RWPE2 (cell line): ENCODE measurements at regions not wholly inside any gene's neighbourhood (a gene's known extent, or its start where the extent isn't known, plus 50 kb on each side); places are given as distances from the start of the nearest gene placed in this dataset.

Source experiments
- ATAC-seq: fragments of 200-7000 bp; cut with Tn5 transposase; 3 replicates; pipeline ENCODE4 v1.9.1; 2021; ENCODE audit warnings: low read depth
- DNase-seq: peaks from one replicate; pipeline ENCODE4 v3.0.0-alpha.2; 2020; ENCODE audit warnings: low spot score
- H3K27ac ChIP-seq: fragments of 450-650 bp; 2 replicates; pipeline ENCODE4 v1.5.1; 2017; ENCODE audit warnings: mild to moderate bottlenecking; ENCODE audit not compliant: poor library complexity, severe bottlenecking
- H3K27me3 ChIP-seq: fragments of 250-450 bp; sonication (Bioruptor Pico); 2 replicates; pipeline ENCODE4 v1.5.1; 2021; ENCODE audit warnings: mild to moderate bottlenecking, moderate library complexity; ENCODE audit not compliant: insufficient read depth, poor library complexity, severe bottlenecking
- H3K36me3 ChIP-seq: fragments of 250-450 bp; sonication (Bioruptor Pico); 2 replicates; pipeline ENCODE4 v1.5.1; 2020; ENCODE audit warnings: low read depth, mild to moderate bottlenecking, moderate library complexity
- H3K4me1 ChIP-seq: fragments of 250-450 bp; sonication (Bioruptor Pico); 2 replicates; pipeline ENCODE4 v1.5.1; 2021; ENCODE audit warnings: mild to moderate bottlenecking, moderate library complexity; ENCODE audit not compliant: insufficient read depth, poor library complexity, severe bottlenecking
- H3K4me3 ChIP-seq: fragments of 250-450 bp; sonication (Bioruptor Pico); 2 replicates; pipeline ENCODE4 v1.5.1; 2021; ENCODE audit warnings: mild to moderate bottlenecking, moderate library complexity; ENCODE audit not compliant: severe bottlenecking
- H3K9me3 ChIP-seq: fragments of 250-450 bp; sonication (Bioruptor Pico); 2 replicates; pipeline ENCODE4 v1.5.1; 2021; ENCODE audit warnings: mild to moderate bottlenecking, moderate library complexity; ENCODE audit not compliant: severe bottlenecking
- TF ChIP-seq, protein P1 (sequence below): fragments of 450-650 bp; IDR thresholded peaks from one replicate; pipeline ENCODE4 v1.5.1; 2017; ENCODE audit warnings: mild to moderate bottlenecking, moderate library complexity; ENCODE audit not compliant: poor library complexity, severe bottlenecking

DNA sequence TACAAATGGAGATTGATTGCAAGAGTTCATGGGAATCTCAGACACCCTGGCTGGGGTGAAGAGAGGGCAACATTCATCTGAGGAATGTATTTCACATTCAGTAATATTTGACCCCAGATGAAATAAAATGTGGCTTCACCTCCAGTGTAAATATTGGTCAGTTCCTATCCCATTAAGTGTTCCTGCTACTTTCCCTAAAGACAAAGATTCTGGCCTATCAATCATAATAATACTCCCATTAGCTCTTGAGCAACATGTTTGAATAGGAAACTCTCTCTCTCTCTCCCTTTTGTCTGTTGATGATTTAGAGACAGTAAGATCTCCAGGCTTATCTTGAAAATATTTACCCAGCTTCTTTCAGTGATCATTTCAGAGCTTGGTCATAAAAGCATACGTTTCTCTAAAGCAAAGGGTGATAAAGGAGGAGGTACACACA lies 70.1 kb downstream of the KCNJ2 start:
- ATAC-seq (peak; percentile 88), DNase-seq (no peak)
- TF ChIP-seq, protein P1, sequence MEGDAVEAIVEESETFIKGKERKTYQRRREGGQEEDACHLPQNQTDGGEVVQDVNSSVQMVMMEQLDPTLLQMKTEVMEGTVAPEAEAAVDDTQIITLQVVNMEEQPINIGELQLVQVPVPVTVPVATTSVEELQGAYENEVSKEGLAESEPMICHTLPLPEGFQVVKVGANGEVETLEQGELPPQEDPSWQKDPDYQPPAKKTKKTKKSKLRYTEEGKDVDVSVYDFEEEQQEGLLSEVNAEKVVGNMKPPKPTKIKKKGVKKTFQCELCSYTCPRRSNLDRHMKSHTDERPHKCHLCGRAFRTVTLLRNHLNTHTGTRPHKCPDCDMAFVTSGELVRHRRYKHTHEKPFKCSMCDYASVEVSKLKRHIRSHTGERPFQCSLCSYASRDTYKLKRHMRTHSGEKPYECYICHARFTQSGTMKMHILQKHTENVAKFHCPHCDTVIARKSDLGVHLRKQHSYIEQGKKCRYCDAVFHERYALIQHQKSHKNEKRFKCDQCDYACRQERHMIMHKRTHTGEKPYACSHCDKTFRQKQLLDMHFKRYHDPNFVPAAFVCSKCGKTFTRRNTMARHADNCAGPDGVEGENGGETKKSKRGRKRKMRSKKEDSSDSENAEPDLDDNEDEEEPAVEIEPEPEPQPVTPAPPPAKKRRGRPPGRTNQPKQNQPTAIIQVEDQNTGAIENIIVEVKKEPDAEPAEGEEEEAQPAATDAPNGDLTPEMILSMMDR, result no peak
- H3K4me1 ChIP-seq, result peaks cover 7% of the 10 kb centered on the region
- no peak overlapping the region for H3K4me3 ChIP-seq
- no peaks in the 10 kb centered on the region for H3K36me3 ChIP-seq
- no peaks in the 10 kb centered on the region for H3K27me3 ChIP-seq
- H3K27ac ChIP-seq, result no peak overlapping the region
- no peaks in the 10 kb centered on the region for H3K9me3 ChIP-seq

DNA sequence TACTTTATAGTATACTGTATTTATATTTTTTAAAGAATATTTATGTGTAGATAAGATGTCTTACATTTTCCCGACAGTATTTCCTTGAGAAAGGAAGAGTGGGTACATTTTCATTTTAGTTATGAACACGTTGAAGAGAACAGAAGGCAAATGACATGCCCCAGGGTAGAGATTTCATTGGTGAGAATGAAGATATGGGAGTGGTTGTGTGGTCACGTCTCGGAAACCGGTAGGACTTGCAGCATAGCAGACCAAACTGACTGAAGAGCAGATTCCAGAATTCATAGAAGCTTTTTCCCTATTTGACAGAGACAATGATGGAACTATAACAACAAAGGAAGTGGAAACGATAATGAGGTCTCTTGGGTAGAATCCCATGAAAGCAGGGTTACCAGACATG lies 71.7 kb downstream of the KCNJ2 start:
- ATAC-seq (no peak), DNase-seq (no peak)
- H3K27ac ChIP-seq, result no peak overlapping the region
- no peaks in the 10 kb centered on the region for H3K27me3 ChIP-seq
- no peaks in the 10 kb centered on the region for H3K9me3 ChIP-seq
- TF ChIP-seq, protein P1, result no peak
- H3K36me3 ChIP-seq, result no peaks in the 10 kb centered on the region
- H3K4me3 ChIP-seq, result no peak overlapping the region
- H3K4me1 ChIP-seq, result peaks cover 7% of the 10 kb centered on the region

DNA sequence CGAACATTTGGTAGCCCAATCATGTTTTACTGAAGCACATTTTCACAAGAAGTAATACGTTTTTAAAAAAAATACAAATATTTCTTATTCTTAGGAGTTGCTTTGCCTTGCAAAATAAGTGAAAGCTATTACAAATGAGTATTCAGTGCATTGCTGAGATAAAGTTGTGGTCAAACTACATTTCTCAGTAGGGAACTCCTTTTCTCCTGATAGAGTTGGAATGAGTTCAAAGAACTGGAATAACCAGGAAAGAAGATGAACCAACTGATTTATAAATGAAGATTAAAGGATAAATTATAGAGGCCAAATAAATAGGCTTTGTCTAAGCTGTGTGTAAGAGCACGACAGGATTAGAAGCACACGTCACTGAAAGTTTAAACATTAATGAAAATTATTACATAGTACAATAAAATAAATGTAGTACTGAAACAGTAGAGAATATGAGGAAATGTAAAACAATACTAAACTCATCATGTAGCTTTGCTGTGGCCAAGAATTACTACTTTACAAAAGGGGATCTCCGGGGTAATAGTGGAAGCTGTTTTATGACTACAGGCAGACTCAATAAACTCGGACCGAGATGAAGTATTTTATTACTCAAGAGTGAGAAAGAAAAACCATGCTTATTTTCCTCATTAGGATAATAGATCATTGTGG lies 73.6 kb downstream of the KCNJ2 start:
- DNase-seq (no peak), ATAC-seq (no peak)
- no peak overlapping the region for H3K27ac ChIP-seq
- no peaks in the 10 kb centered on the region for H3K9me3 ChIP-seq
- no peak overlapping the region for H3K4me3 ChIP-seq
- TF ChIP-seq, protein P1, result no peak
- peaks cover 7% of the 10 kb centered on the region for H3K4me1 ChIP-seq
- no peaks in the 10 kb centered on the region for H3K36me3 ChIP-seq
- no peaks in the 10 kb centered on the region for H3K27me3 ChIP-seq

DNA sequence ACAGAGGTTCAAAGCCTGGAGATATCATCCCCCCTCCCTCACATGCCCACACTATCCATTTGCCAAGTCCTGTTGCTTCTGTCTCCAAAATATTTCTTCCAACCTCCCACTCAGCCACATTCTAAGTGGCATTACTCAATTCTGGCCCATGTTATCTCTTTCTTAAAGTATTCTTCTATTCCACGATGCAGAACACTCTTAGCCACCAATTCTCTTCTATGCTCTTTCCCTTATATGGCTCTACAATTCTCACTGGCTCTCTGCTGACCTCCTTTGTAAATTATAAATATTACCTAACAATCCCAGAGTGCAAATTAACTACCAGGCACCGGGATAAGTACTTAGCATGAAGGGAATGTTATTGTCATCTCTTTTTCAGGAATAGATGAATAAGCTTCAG lies 82.4 kb downstream of the KCNJ2 start:
- Histone ChIP-seq H3K27ac (no peak overlapping the region), H3K9me3 (no peaks in the 10 kb centered on the region), H3K36me3 (no peaks in the 10 kb centered on the region), H3K4me3 (no peak overlapping the region), H3K27me3 (no peaks in the 10 kb centered on the region), H3K4me1 (no peaks in the 10 kb centered on the region)
- TF ChIP-seq, protein P1, result no peak
- no peak for DNase-seq
- ATAC-seq, result no peak

DNA sequence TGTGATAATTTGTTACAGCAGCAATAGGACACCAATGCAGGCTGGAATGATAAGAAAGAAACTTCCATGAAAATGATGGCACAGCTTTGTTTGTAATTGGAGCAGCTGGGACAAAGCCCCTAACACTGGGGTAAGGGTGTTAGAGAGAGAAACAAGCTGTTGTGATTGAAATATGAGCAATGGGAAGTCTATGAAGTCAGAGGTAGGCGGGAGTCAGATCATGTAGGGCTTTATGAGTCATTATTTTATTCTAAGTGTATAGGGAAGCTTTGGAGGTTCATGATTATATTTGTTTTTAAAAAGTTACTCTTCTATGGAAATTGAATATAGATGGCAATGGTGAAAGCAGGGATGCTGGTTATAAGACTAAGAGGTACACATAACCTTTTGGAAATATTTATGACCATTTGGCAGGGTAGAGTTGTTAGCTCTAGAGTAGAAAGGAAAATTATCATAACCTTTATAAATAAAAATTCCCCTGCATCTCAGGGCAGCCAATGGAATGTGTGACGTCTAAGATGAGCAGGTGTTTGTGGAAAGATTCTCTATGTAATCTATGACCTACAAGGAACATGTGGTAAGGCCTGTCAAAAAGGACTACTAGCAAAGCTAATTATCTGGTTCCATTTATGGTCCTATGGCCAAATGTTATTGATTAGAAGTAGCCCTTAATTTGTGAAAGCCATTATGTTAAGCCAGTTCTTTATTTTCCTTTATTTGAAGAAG lies 85.6 kb downstream of the KCNJ2 start:
- H3K27ac ChIP-seq, result no peak overlapping the region
- H3K4me3 ChIP-seq, result no peak overlapping the region
- H3K4me1 ChIP-seq, result no peaks in the 10 kb centered on the region
- H3K9me3 ChIP-seq, result no peaks in the 10 kb centered on the region
- no peak for DNase-seq
- H3K27me3 ChIP-seq, result no peaks in the 10 kb centered on the region
- TF ChIP-seq, protein P1, result no peak
- no peaks in the 10 kb centered on the region for H3K36me3 ChIP-seq
- peak; percentile 84 for ATAC-seq
